Naive thymus-derived CD4-positive, alpha-beta T cell (primary cell): ENCODE measurements at regions not wholly inside any gene's neighbourhood (a gene's known extent, or its start where the extent isn't known, plus 50 kb on each side); places are given as distances from the start of the nearest gene placed in this dataset.

Source experiments
- ATAC-seq: fragments of 150-1000 bp; cut with Tn5 transposase; 2 replicates; pipeline ENCODE4 v1.10.0; 2021; ENCODE audit warnings: mild to moderate bottlenecking, moderate library complexity
- CTCF ChIA-PET: fragments of 350-600 bp; sonication (Branson Sonifier 250); formaldehyde crosslinking; loops from one replicate; lab custom pipeline; 2021; ENCODE audit warnings: antibody characterized with exemption; lab: Charles Lee
- POLR2A ChIA-PET: fragments of 350-600 bp; sonication (Branson Sonifier 250); formaldehyde crosslinking; loops from one replicate; lab custom pipeline; 2021; ENCODE audit warnings: antibody characterized with exemption, inconsistent platforms; lab: Charles Lee
- DNase-seq, 9 donors: peaks; one replicate each; pipeline versions ENCODE4 v3.0.0 to v3.0.0-alpha.2; 2020 to 2022; ENCODE audit warnings: mixed read lengths in 1 of 9
- H3K27ac ChIP-seq: one replicate; pipeline ENCODE4 v1.7.0; 2013; ENCODE audit warnings: mild to moderate bottlenecking, low read depth, low read length, moderate library complexity
- H3K27me3 ChIP-seq, 2 donors: one replicate each; pipeline ENCODE4 v1.7.0; 2013; ENCODE audit warnings: low read length in 2 of 2, mild to moderate bottlenecking in 2 of 2, moderate library complexity in 2 of 2; ENCODE audit not compliant: control insufficient read depth in 2 of 2, insufficient read depth in 2 of 2
- H3K36me3 ChIP-seq, 3 experiments: 1 replicate in 2 of 3; 2 replicates in 1 of 3; pipeline ENCODE4 v1.7.0; 2013; ENCODE audit warnings: low read length in 3 of 3, mild to moderate bottlenecking in 3 of 3, moderate library complexity in 1 of 3; ENCODE audit not compliant: insufficient read depth in 3 of 3, control insufficient read depth in 2 of 3
- H3K4me1 ChIP-seq, 2 donors: one replicate each; pipeline ENCODE4 v1.7.0; 2013; ENCODE audit warnings: low read length in 2 of 2, mild to moderate bottlenecking in 2 of 2, moderate library complexity in 1 of 2; ENCODE audit not compliant: control insufficient read depth in 2 of 2, insufficient read depth in 2 of 2
- H3K4me3 ChIP-seq: 2 replicates; pipeline ENCODE4 v1.7.0; 2013; ENCODE audit warnings: mild to moderate bottlenecking, low read length
- H3K9me3 ChIP-seq, 3 experiments: 1 replicate in 2 of 3; 2 replicates in 1 of 3; pipeline ENCODE4 v1.7.0; 2013; ENCODE audit warnings: low read length in 3 of 3; ENCODE audit not compliant: control insufficient read depth in 2 of 3
- H3K27ac Mint-ChIP-seq, 9 donors: one replicate each; pipeline ENCODE4 v1.8.0; 2020 to 2022; ENCODE audit warnings: mixed read lengths in 9 of 9, mild to moderate bottlenecking in 8 of 9, moderate library complexity in 5 of 9, inconsistent platforms in 2 of 9
- H3K27me3 Mint-ChIP-seq, 5 donors: one replicate each; pipeline ENCODE4 v1.8.0; 2021 to 2022; ENCODE audit warnings: mixed read lengths in 5 of 5, mild to moderate bottlenecking in 1 of 5
- H3K36me3 Mint-ChIP-seq, 5 donors: one replicate each; pipeline ENCODE4 v1.8.0; 2020 to 2022; ENCODE audit warnings: mixed read lengths in 5 of 5, mild to moderate bottlenecking in 3 of 5, inconsistent platforms in 1 of 5
- H3K4me1 Mint-ChIP-seq, 7 donors: one replicate each; pipeline ENCODE4 v1.8.0; 2020 to 2022; ENCODE audit warnings: mixed read lengths in 7 of 7, mild to moderate bottlenecking in 3 of 7, inconsistent platforms in 1 of 7
- H3K4me3 Mint-ChIP-seq, 10 donors: one replicate each; pipeline ENCODE4 v1.8.0; 2020 to 2022; ENCODE audit warnings: mild to moderate bottlenecking in 10 of 10, mixed read lengths in 10 of 10, moderate library complexity in 6 of 10, inconsistent platforms in 2 of 10
- H3K9me3 Mint-ChIP-seq, 11 donors: one replicate each; pipeline ENCODE4 v1.8.0; 2020 to 2022; ENCODE audit warnings: mixed read lengths in 11 of 11, mild to moderate bottlenecking in 4 of 11, inconsistent platforms in 1 of 11, moderate library complexity in 1 of 11
- intact Hi-C, 2 donors: fragments of 100-400 bp; cut with micrococcal nuclease; formaldehyde crosslinking; loops; one replicate each; pipeline ENCODE4 v1.15.1; 2023

GRCh38 chr20:47957135-47957534 is 171.9 kb upstream of the SULF2 start:
- H3K27me3 ChIP-seq, result no peaks in the 10 kb centered on the region
- H3K4me3 Mint-ChIP-seq, result no peak overlapping the region

GRCh38 chr20:47956268-47956995 is 171.2 kb upstream of the SULF2 start:
- intact Hi-C loops, result no loop called here
- ChIA-PET CTCF (no interaction called here), POLR2A (no interaction called here)
- Mint-ChIP-seq H3K27ac (no peak overlapping the region), H3K4me3 (no peak overlapping the region), H3K36me3 (no peaks in the 10 kb centered on the region), H3K27me3 (peaks cover 0 to 12% (median 7%) of the 10 kb centered on the region in 5 donors), H3K4me1 (no peaks in the 10 kb centered on the region), H3K9me3 (no peaks in the 10 kb centered on the region)
- ATAC-seq (no peak), DNase-seq (no peak)
- no peaks in the 10 kb centered on the region for H3K36me3 ChIP-seq
- H3K9me3 ChIP-seq, result no peaks in the 10 kb centered on the region
- no peaks in the 10 kb centered on the region for H3K4me1 ChIP-seq
- H3K4me3 ChIP-seq, result no peak overlapping the region
- no peak overlapping the region for H3K27ac ChIP-seq
- H3K27me3 ChIP-seq, result no peaks in the 10 kb centered on the region

More at GRCh38 chr20:47957135-47957534, 171.9 kb upstream of the SULF2 start:
- Mint-ChIP-seq H3K27me3 (peaks cover 0 to 12% (median 7%) of the 10 kb centered on the region in 5 donors), H3K9me3 (no peaks in the 10 kb centered on the region), H3K36me3 (no peaks in the 10 kb centered on the region), H3K27ac (no peak overlapping the region), H3K4me1 (no peaks in the 10 kb centered on the region)
- no peaks in the 10 kb centered on the region for H3K36me3 ChIP-seq
- ATAC-seq (no peak), DNase-seq (no peak)
- H3K4me3 ChIP-seq, result no peak overlapping the region
- ChIA-PET CTCF (no interaction called here), POLR2A (no interaction called here)
- H3K4me1 ChIP-seq, result no peaks in the 10 kb centered on the region
- no peak overlapping the region for H3K27ac ChIP-seq
- intact Hi-C loops, result no loop called here
- no peaks in the 10 kb centered on the region for H3K9me3 ChIP-seq

GRCh38 chr20:47953471-47953870 is 168.2 kb upstream of the SULF2 start:
- no peak overlapping the region for H3K27ac Mint-ChIP-seq
- H3K36me3 ChIP-seq, result no peaks in the 10 kb centered on the region
- no peaks in the 10 kb centered on the region for H3K9me3 Mint-ChIP-seq
- H3K27ac ChIP-seq, result no peak overlapping the region
- ChIA-PET CTCF (no interaction called here), POLR2A (no interaction called here)
- H3K4me3 Mint-ChIP-seq, result no peak overlapping the region
- DNase-seq (no peak), ATAC-seq (no peak)
- no peaks in the 10 kb centered on the region for H3K4me1 ChIP-seq
- H3K36me3 Mint-ChIP-seq, result no peaks in the 10 kb centered on the region
- H3K27me3 ChIP-seq, result no peaks in the 10 kb centered on the region
- no peaks in the 10 kb centered on the region for H3K4me1 Mint-ChIP-seq
- no peak overlapping the region for H3K4me3 ChIP-seq
- no peaks in the 10 kb centered on the region for H3K9me3 ChIP-seq
- intact Hi-C loops, result no loop called here
- H3K27me3 Mint-ChIP-seq, result peaks cover 2 to 7% (median 5%) of the 10 kb centered on the region in 5 donors

- Mint-ChIP-seq H3K36me3 (no peaks in the 10 kb centered on the region), H3K4me3 (no peak overlapping the region), H3K9me3 (no peaks in the 10 kb centered on the region), H3K27ac (peak overlapping the region in 1 of 9 donors; percentile 59), H3K27me3 (peaks cover 2 to 8% (median 6%) of the 10 kb centered on the region in 5 donors), H3K4me1 (no peaks in the 10 kb centered on the region)
- POLR2A ChIA-PET, result no interaction called here
- CTCF ChIA-PET, result no interaction called here
- ATAC-seq (no peak), DNase-seq (no peak)
- Histone ChIP-seq H3K4me1 (no peaks in the 10 kb centered on the region), H3K27ac (no peak overlapping the region), H3K27me3 (no peaks in the 10 kb centered on the region), H3K9me3 (no peaks in the 10 kb centered on the region), H3K4me3 (no peak overlapping the region), H3K36me3 (no peaks in the 10 kb centered on the region)
- intact Hi-C loops, result no loop called here
Measured at GRCh38 chr20:47952023-47952564, 166.8 kb upstream of the SULF2 start.

- Mint-ChIP-seq H3K4me3 (no peak overlapping the region), H3K4me1 (no peaks in the 10 kb centered on the region), H3K27ac (no peak overlapping the region), H3K27me3 (peaks cover 2 to 13% (median 6%) of the 10 kb centered on the region in 5 donors), H3K9me3 (no peaks in the 10 kb centered on the region), H3K36me3 (no peaks in the 10 kb centered on the region)
- DNase-seq (no peak), ATAC-seq (no peak)
- Histone ChIP-seq H3K9me3 (no peaks in the 10 kb centered on the region), H3K27me3 (no peaks in the 10 kb centered on the region), H3K4me1 (no peaks in the 10 kb centered on the region), H3K27ac (no peak overlapping the region), H3K36me3 (no peaks in the 10 kb centered on the region), H3K4me3 (no peak overlapping the region)
- ChIA-PET CTCF (no interaction called here), POLR2A (no interaction called here)
- intact Hi-C loops, result no loop called here
Measured at GRCh38 chr20:47951521-47951971, 166.3 kb upstream of the SULF2 start.

- ATAC-seq (no peak), DNase-seq (no peak)
- Mint-ChIP-seq H3K4me3 (no peak overlapping the region), H3K9me3 (no peaks in the 10 kb centered on the region), H3K27me3 (peaks cover 2 to 13% (median 7%) of the 10 kb centered on the region in 5 donors), H3K36me3 (no peaks in the 10 kb centered on the region), H3K4me1 (no peaks in the 10 kb centered on the region), H3K27ac (no peak overlapping the region)
- H3K27ac ChIP-seq, result no peak overlapping the region
- POLR2A ChIA-PET, result no interaction called here
- no peaks in the 10 kb centered on the region for H3K4me1 ChIP-seq
- intact Hi-C loops, result no loop called here
- H3K9me3 ChIP-seq, result no peaks in the 10 kb centered on the region
- CTCF ChIA-PET, result no interaction called here
- no peak overlapping the region for H3K4me3 ChIP-seq
- H3K27me3 ChIP-seq, result no peaks in the 10 kb centered on the region
- H3K36me3 ChIP-seq, result no peaks in the 10 kb centered on the region
Measured at GRCh38 chr20:47950913-47951283, 165.6 kb upstream of the SULF2 start.
